Tibial artery (tissue), 4 donors: ENCODE measurements at regions not wholly inside any gene's neighbourhood (a gene's known extent, or its start where the extent isn't known, plus 50 kb on each side); places are given as distances from the start of the nearest gene placed in this dataset.

Experiments used
- DNase-seq, 2 donors: peaks; one replicate each; pipeline ENCODE4 v3.0.0-alpha.2; 2019
- H3K27ac ChIP-seq, 2 donors: fragments of 200-600 bp; sonication (generic) in 1 of 2; 1 replicate in 1 of 2; 2 replicates in 1 of 2; pipeline ENCODE4 v1.5.1; 2018 to 2019; ENCODE audit warnings: mild to moderate bottlenecking in 1 of 2
- H3K27me3 ChIP-seq, 2 donors: fragments of 200-600 bp; sonication (generic) in 1 of 2; one replicate each; pipeline versions ENCODE4 v1.5.1 to v1.6.0; 2016 to 2019
- H3K36me3 ChIP-seq, 3 donors: fragments of 200-600 bp; sonication (generic) in 2 of 3; one replicate each; pipeline ENCODE4 v1.5.1; 2016 to 2019; ENCODE audit warnings: mild to moderate bottlenecking in 2 of 3
- H3K4me1 ChIP-seq, 4 donors: fragments of 200-600 bp; sonication (generic) in 2 of 4; 1 replicate in 3 of 4; 2 replicates in 1 of 4; pipeline ENCODE4 v1.5.1; 2016 to 2019
- H3K4me3 ChIP-seq, 2 donors: fragments of 200-600 bp; sonication (generic) in 1 of 2; 1 replicate in 1 of 2; 2 replicates in 1 of 2; pipeline ENCODE4 v1.5.1; 2018 to 2019; ENCODE audit warnings: mild to moderate bottlenecking in 2 of 2
- H3K9me3 ChIP-seq, 3 donors: fragments of 200-600 bp; sonication (generic) in 1 of 3; one replicate each; pipeline ENCODE4 v1.5.1; 2016 to 2019
- CTCF ChIP-seq, 2 experiments: fragments of 200-600 bp in 1 of 2; fragments of 450-650 bp in 1 of 2; IDR thresholded peaks; one replicate each; pipeline ENCODE4 v1.5.1; 2017 to 2019; ENCODE audit warnings: antibody characterized with exemption in 2 of 2, mild to moderate bottlenecking in 1 of 2, moderate library complexity in 1 of 2
- intact Hi-C: fragments of 100-400 bp; cut with DNase I; formaldehyde crosslinking; loops from one replicate; pipeline ENCODE4 v1.15.0; 2023; ENCODE audit warnings: low total_unique reads

DNA sequence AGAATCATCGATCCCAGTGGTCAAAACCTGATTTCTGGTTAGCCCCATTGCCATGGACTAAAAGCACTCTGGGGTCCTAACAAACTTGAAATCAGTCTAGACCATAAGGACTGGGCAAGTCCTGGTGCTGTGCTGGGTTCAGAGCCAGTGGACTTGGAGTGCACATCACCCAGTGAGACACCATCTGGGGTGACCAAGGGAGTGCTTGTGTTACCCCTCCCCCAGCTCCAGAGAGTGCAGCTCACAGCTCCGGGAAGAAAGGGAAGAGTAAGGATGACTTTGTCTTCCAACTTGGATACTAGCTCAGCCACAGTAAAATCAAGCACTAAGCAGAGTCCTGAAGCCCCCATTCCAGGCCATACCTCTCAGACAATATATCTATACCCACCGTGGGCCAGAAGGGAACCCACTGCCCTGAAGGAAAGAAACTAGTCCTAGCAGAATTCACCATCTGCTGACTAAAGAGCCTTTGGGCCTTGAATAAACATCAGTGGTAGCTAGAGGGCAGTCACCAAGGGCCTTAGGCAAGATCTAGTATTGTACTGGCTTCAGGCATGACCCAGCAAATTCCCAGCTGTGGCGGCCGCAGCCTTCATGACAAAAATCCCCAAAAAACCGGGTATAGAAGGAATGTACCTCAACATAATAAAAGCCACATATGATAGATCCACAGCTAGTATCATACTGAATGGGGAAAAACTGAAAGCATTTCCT is 153.5 kb upstream of the OGFRL1 start:
- Histone ChIP-seq H3K4me3 (no peak overlapping the region), H3K4me1 (no peaks in the 10 kb centered on the region), H3K27ac (no peak overlapping the region), H3K27me3 (no peaks in the 10 kb centered on the region), H3K36me3 (no peaks in the 10 kb centered on the region), H3K9me3 (peaks cover 0 to 3% (median 0%) of the 10 kb centered on the region in 3 donors)
- intact Hi-C loops = no loop called here
- DNase-seq = no peak
- no peak for TF ChIP-seq CTCF (IDR thresholded peaks at IDR 0.05)

- Histone ChIP-seq H3K36me3 (no peaks in the 10 kb centered on the region), H3K4me3 (no peak overlapping the region), H3K4me1 (no peaks in the 10 kb centered on the region), H3K27me3 (no peaks in the 10 kb centered on the region), H3K27ac (no peak overlapping the region), H3K9me3 (peaks cover 0 to 3% (median 0%) of the 10 kb centered on the region in 3 donors)
- no peak for DNase-seq
- intact Hi-C loops = no loop called here
- no peak for TF ChIP-seq CTCF (IDR thresholded peaks at IDR 0.05)
Measured at GRCh38 chr6:71137973-71138372, 150.6 kb upstream of the OGFRL1 start.

- Histone ChIP-seq H3K9me3 (peaks cover 0 to 3% (median 0%) of the 10 kb centered on the region in 3 donors), H3K27me3 (no peaks in the 10 kb centered on the region), H3K4me1 (no peaks in the 10 kb centered on the region), H3K4me3 (no peak overlapping the region), H3K27ac (no peak overlapping the region), H3K36me3 (no peaks in the 10 kb centered on the region)
- intact Hi-C loops = no loop called here
- no peak for TF ChIP-seq CTCF (IDR thresholded peaks at IDR 0.05)
- DNase-seq = no peak
Measured at GRCh38 chr6:71138376-71138775, 150.2 kb upstream of the OGFRL1 start.

DNA sequence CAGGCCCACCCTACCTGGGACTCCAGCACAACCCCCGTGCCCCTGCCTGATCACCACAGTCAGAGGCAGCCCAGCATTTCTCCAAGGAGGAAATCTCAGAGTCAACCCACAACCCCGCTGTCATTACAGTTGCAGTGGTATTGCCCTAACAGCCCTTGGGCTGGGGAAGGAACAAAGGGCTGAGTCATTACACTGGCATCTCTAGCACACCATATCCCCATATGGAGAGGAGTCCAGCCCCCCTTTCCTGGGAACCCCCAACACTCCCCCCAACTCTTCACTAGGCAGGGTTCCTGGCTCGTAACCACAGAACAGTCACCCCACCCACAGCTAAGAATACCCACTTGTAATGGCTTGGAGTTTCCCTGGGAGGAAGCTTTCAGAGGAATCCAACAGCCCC is 149.4 kb upstream of the OGFRL1 start:
- no peak overlapping the region for H3K27ac ChIP-seq
- no peak for DNase-seq
- no peaks in the 10 kb centered on the region for H3K27me3 ChIP-seq
- TF ChIP-seq CTCF (IDR thresholded peaks at IDR 0.05) = no peak
- H3K4me3 ChIP-seq = no peak overlapping the region
- peaks cover 0 to 3% (median 0%) of the 10 kb centered on the region in 3 donors for H3K9me3 ChIP-seq
- H3K4me1 ChIP-seq = no peaks in the 10 kb centered on the region
- no peaks in the 10 kb centered on the region for H3K36me3 ChIP-seq
- intact Hi-C loops = no loop called here

- no peak for DNase-seq
- Histone ChIP-seq H3K4me3 (no peak overlapping the region), H3K36me3 (no peaks in the 10 kb centered on the region), H3K27me3 (no peaks in the 10 kb centered on the region), H3K9me3 (no peaks in the 10 kb centered on the region), H3K4me1 (no peaks in the 10 kb centered on the region), H3K27ac (no peak overlapping the region)
- TF ChIP-seq CTCF (IDR thresholded peaks at IDR 0.05) = no peak
- intact Hi-C loops = no loop called here
Measured at GRCh38 chr6:71153755-71154325, 134.8 kb upstream of the OGFRL1 start.
